ENCODE measurements at regions not wholly inside any gene's neighbourhood (a gene's known extent, or its start where the extent isn't known, plus 50 kb on each side); places are given as distances from the start of the nearest gene placed in this dataset.
"Not testable (repeated sequence)": the region's sequence is repeated elsewhere in the genome, so short reads cannot be mapped to it uniquely, and the experiment has no call there.

- DNase-seq = no peak
Observed at GRCh38 chr10:3287572-3288445, 115.2 kb upstream of the PITRM1 start.

DNA sequence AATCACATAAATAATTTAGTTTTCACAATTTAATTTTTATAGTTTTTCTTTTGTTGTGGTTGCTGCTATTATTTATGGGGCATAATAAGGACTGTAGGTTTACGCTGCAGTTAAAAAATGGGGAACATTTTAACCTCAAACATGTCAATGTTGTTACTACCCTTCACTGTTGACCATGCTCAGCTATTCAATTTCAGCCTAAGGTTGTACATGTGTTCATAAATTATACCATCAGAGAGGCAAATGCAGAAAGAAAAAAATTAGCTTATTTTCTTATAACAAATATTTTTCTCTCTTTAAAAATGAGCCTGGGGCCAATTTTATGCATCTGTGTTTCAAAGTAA lies 110.1 kb upstream of the PITRM1 start:
- DNase-seq = no peak

GRCh38 chr10:3281941-3282673 lies 109.5 kb upstream of the PITRM1 start:
- no peak for DNase-seq

GRCh38 chr10:3278771-3279170 lies 106.2 kb upstream of the PITRM1 start:
- DNase-seq = no peak

DNA sequence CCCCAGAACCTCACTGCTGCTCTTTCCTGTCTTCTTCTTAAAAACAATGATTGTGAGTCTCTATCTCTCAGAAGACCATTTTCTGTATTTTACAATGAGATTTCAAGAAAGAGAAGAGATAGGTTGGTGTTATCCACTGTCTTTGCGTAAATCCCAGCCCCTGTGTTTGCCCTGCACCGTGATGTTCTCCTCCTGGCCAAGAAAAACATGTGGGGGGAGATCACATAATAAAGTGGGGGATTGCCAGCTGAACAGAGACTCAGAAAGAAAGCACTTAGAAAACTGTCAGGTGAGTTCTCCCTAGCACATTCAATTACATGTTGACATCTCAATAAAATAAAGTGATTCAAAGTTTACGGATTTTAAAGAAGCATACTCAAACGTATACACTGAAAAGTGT lies 105.0 kb upstream of the PITRM1 start:
- no peak for DNase-seq

- no peak for DNase-seq
Observed at GRCh38 chr10:3274414-3274813, 101.8 kb upstream of the PITRM1 start.

GRCh38 chr10:3273966-3274365 lies 101.4 kb upstream of the PITRM1 start:
- DNase-seq = no peak

DNA sequence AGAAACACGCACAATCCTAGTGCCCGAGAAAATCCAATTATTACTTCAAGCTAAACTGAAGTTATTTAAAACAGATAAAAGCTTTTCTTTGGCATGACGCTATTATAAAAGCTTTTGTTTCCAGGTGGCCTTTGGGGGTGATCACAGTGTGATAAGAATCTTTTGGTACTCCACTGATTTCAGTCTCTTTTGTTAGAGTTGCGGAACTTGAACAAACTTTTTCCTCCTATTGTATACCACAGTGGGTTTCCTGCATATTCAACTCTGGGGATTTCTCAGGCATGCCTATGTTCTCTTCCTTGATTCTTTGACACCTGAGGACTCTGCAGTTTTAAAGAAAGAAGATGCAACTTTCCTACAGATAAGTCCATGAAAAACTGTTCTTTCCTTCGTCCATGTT lies 99.7 kb upstream of the PITRM1 start:
- no peak for DNase-seq

- DNase-seq = no peak
Observed at GRCh38 chr10:3271354-3272115, 99.0 kb upstream of the PITRM1 start.

DNA sequence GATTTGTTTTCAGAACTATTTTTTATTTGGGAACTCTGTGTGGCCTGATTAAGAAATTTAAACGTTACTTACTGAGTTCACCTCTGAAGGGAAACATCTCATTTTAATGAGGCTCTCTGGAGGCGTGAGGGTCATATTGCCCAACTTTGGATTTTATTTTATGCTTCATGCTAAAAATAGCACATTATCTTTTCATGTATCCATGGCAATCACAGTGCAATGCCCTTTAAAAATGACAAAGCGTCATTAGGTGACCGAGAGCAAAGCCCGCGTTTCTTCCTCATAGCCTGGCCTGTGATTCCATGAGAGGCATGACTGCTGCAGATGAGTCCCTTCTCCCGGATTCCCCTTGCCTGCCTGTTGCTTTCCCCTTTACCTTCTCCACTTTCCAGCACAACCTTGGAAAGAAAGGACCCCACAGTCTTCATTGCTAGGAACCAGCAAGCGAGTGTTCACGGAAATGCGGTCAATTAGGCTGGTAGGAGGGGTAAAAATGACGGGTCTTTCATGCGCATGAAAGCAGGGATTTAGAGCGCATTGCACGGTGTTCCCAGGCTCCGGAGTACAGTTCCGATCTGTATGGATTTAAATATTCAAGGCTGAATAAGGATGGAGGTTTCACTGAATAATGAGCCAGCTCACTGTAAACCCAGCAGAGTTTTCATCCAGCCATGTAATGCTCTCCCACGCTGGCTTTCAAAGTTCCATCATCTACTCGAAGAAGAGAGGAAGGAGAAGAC lies 98.2 kb upstream of the PITRM1 start:
- DNase-seq = no peak

GRCh38 chr10:3268025-3268424 lies 95.4 kb upstream of the PITRM1 start:
- DNase-seq = no peak

DNA sequence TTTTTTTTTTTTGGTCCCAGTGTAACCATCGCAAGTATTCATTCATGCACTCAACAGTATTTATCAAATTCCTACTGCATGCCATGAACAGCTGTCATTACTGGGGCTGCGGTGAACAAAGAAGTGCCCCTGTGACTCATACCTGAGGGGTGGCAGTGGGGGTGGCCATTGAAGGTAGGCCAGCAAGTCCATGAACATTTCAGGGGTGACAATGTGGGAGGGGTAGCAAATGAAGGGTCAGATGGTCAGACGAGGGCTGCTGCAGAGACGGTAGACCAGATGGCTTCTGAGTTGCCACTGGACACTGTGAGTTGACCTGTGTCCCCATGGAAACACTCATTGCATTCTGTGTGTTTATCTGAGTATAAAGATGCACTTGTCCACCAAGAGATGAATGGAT lies 92.5 kb upstream of the PITRM1 start:
- DNase-seq = no peak

- no peak for DNase-seq
Observed at GRCh38 chr10:3264161-3264761, 91.7 kb upstream of the PITRM1 start.

- DNase-seq = no peak
Observed at GRCh38 chr10:3263747-3264146, 91.2 kb upstream of the PITRM1 start.

DNA sequence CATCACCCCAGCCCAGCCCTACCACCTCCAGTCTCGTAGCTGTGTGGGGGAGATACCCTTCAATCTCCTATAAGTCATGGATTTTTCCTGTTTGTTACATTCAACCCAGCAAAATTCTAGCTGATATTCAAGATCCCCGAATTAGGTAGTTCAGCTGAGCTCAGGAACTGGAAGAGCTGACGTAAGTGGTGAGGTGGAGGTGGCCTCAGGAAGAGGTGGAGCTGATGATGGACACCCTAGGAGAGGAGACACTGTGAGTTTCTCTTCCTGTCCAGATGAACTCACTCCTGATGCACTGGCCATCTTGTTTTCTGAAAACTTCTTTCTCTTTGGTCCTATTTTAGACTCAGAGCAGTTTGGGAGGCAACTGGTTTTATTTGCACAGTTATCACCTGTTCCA lies 90.5 kb upstream of the PITRM1 start:
- no peak for DNase-seq

- DNase-seq = no peak
Observed at GRCh38 chr10:3261921-3262320, 89.3 kb upstream of the PITRM1 start.

DNA sequence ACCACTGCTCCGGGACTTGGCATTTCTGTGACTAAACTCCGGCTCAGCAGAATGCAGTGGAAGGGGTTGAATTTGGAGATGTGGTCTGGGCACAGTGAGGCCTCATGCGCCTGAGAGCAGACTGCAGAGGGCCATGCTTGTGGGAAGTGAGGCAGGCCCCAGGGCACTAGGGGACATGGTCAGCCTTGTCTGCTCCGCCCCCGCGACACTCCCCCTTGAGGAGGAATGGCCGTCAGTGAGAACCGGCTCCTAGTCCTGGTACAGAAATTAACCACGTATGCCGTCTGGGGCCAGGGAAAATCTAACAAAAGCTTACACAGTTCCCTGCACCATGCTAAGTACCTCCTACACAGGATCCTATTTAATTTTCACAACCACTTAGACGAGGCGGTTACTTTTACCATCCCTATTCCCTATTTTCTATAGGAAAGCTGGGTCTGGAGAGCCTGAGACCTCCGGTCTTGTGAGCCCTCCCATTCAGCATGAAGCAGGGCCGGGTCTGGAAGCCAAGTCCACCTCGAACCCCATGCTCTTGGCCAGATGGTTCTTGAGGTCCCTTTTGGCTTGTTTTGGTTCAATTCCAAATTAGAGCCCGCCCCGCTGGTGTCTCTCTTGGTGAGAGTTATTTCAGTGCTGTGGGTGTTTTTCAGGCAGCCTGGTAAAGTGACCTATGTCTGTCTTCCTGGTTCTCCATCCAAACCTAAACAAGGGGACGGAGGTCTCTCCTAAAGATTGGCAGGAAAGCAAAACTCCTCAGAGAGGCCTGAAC lies 87.7 kb upstream of the PITRM1 start:
- no peak for DNase-seq

- DNase-seq = no peak
Observed at GRCh38 chr10:3259499-3259898, 86.9 kb upstream of the PITRM1 start.

DNA sequence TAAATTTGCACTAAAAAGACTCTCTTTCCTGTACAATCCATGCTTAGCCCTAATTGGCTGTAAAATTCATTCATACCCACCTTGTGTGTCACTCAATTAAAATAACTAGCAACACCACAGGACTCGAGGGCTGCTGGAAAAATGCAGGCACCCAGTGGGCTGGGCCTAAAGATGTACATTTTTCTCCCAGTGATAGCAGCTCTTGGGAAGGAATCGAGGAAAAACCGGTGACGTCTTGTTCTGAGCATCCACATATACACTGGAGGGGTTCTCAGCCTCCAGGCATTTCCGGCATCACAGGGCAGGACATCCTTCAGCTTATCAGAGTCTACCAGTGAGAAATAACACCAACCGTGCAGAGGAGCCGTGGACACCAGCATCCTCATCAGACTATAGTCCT lies 85.8 kb upstream of the PITRM1 start:
- no peak for DNase-seq

GRCh38 chr10:3255616-3256015 lies 83.0 kb upstream of the PITRM1 start:
- no peak for DNase-seq

DNA sequence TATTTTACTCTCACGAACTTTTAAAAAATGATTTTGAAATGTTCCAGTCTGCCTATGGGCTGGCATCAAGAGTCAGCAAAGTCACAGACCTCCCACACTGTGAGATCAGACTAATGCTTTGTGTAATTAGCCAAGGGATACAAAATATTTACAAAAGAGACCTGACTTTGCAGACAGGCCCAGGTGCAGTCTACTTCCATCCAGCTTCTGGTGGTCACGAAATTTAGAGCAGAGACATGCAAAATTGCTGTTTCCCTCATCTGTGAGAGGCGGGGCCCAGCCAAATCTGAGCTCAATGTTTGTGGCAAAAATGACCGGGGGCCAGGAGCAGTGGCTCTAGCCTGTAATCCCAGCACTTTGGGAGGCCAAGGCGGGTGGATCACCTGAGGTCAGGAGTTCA lies 82.5 kb upstream of the PITRM1 start:
- DNase-seq = no peak

GRCh38 chr10:3253974-3254373 lies 81.4 kb upstream of the PITRM1 start:
- not testable (repeated sequence) for DNase-seq

All from stimulated activated CD8-positive, alpha-beta memory T cell treated with anti-CD3 and anti-CD28 coated beads, Interleukin-4, amount 100 ng/mL, for 48 hours (primary cell).